Smooth muscle cell (in vitro differentiated cells): ENCODE measurements at regions not wholly inside any gene's neighbourhood (a gene's known extent, or its start where the extent isn't known, plus 50 kb on each side); places are given as distances from the start of the nearest gene placed in this dataset.

Source experiments
- DNase-seq: peaks from one replicate; lab custom pipeline; 2025; ENCODE audit not compliant: unreplicated experiment; lab: John Stamatoyannopoulos, UW
- H2AFZ ChIP-seq: fragments of 200-600 bp; sonication (generic); 2 replicates; pipeline ENCODE4 v1.6.0; 2016; ENCODE audit warnings: antibody characterized with exemption, low read depth, mild to moderate bottlenecking
- H3F3A ChIP-seq: fragments of 200-600 bp; sonication (generic); 2 replicates; pipeline ENCODE4 v1.6.0; 2017; ENCODE audit warnings: antibody characterized with exemption, low read depth
- H3K27ac ChIP-seq: fragments of 200-600 bp; sonication (generic); 2 replicates; pipeline ENCODE4 v1.5.1; 2016; ENCODE audit warnings: low read depth, mild to moderate bottlenecking
- H3K27me3 ChIP-seq: fragments of 200-600 bp; sonication (generic); 2 replicates; pipeline ENCODE4 v1.6.1; 2016; ENCODE audit warnings: low read depth, mild to moderate bottlenecking
- H3K36me3 ChIP-seq: fragments of 200-600 bp; sonication (generic); 2 replicates; pipeline ENCODE4 v1.5.1; 2016; ENCODE audit warnings: low read depth
- H3K4me1 ChIP-seq: fragments of 200-600 bp; sonication (generic); 2 replicates; pipeline ENCODE4 v1.5.1; 2016; ENCODE audit warnings: low read depth
- H3K4me2 ChIP-seq: fragments of 200-600 bp; sonication (generic); 2 replicates; pipeline ENCODE4 v1.6.0; 2016; ENCODE audit warnings: mild to moderate bottlenecking
- H3K4me3 ChIP-seq: fragments of 200-600 bp; sonication (generic); 2 replicates; pipeline ENCODE4 v1.5.1; 2016; ENCODE audit warnings: mild to moderate bottlenecking
- H3K79me2 ChIP-seq: fragments of 200-600 bp; sonication (generic); 2 replicates; pipeline ENCODE4 v1.6.0; 2016; ENCODE audit warnings: low read depth, mild to moderate bottlenecking
- H3K9ac ChIP-seq: fragments of 200-600 bp; sonication (generic); 2 replicates; pipeline ENCODE4 v1.6.0; 2016; ENCODE audit warnings: low read depth
- H3K9me3 ChIP-seq: fragments of 200-600 bp; sonication (generic); replicated peaks from 2 replicates; pipeline ENCODE4 v1.5.1; 2016; ENCODE audit warnings: low read depth
- H4K20me1 ChIP-seq: fragments of 200-600 bp; sonication (generic); 2 replicates; pipeline ENCODE4 v1.6.0; 2016; ENCODE audit warnings: low read depth
- CTCF ChIP-seq: fragments of 200-600 bp; sonication (generic); IDR thresholded peaks from 2 replicates; pipeline ENCODE4 v1.5.1; 2017; ENCODE audit warnings: borderline replicate concordance, mild to moderate bottlenecking, antibody characterized with exemption; ENCODE audit not compliant: insufficient read depth, poor library complexity, severe bottlenecking
- WGBS: methylation state at CpG from one replicate; pipeline ENCODE4 v1.1.7; 2016; ENCODE audit warnings: low lambda C conversion rate; 5-methylcytosine and 5-hydroxymethylcytosine counted together

GRCh38 chr3:27585429-27585828 is 101.2 kb upstream of the SLC4A7 start:
- H3K4me2 ChIP-seq, result no peak overlapping the region
- H3F3A ChIP-seq, result peaks cover 10% of the 10 kb centered on the region
- 66% methylated on average over 3 of the region's 3 CpGs for WGBS
- peaks cover 11% of the 10 kb centered on the region for H3K4me1 ChIP-seq
- H3K4me3 ChIP-seq, result no peak overlapping the region
- H3K79me2 ChIP-seq, result no peaks in the 10 kb centered on the region
- H2AFZ ChIP-seq, result no peak overlapping the region
- H4K20me1 ChIP-seq, result no peaks in the 10 kb centered on the region
- H3K36me3 ChIP-seq, result no peaks in the 10 kb centered on the region
- DNase-seq, result no peak
- H3K9ac ChIP-seq, result no peak overlapping the region
- no peak overlapping the region for H3K27ac ChIP-seq
- H3K27me3 ChIP-seq, result no peaks in the 10 kb centered on the region
- no peaks in the 10 kb centered on the region for H3K9me3 ChIP-seq
- TF ChIP-seq CTCF, result no peak

- Histone ChIP-seq H3K9ac (no peak overlapping the region), H3F3A (peaks cover 5% of the 10 kb centered on the region), H3K4me2 (no peak overlapping the region), H3K27ac (no peak overlapping the region), H3K36me3 (no peaks in the 10 kb centered on the region), H3K4me3 (no peak overlapping the region), H3K27me3 (no peaks in the 10 kb centered on the region), H4K20me1 (no peaks in the 10 kb centered on the region), H3K9me3 (no peaks in the 10 kb centered on the region), H3K79me2 (no peaks in the 10 kb centered on the region), H2AFZ (no peak overlapping the region), H3K4me1 (peaks cover 6% of the 10 kb centered on the region)
- 66% methylated on average over 2 of the region's 2 CpGs for WGBS
- no peak for TF ChIP-seq CTCF
- DNase-seq, result no peak
These were observed 100.7 kb upstream of the SLC4A7 start for GRCh38 chr3:27584874-27585273.

GRCh38 chr3:27581852-27582251 is 97.7 kb upstream of the SLC4A7 start:
- Histone ChIP-seq H3K27me3 (no peaks in the 10 kb centered on the region), H3K4me3 (no peak overlapping the region), H3K27ac (no peak overlapping the region), H3K36me3 (no peaks in the 10 kb centered on the region), H4K20me1 (no peaks in the 10 kb centered on the region), H3K4me1 (no peaks in the 10 kb centered on the region), H3K79me2 (no peaks in the 10 kb centered on the region), H3F3A (no peaks in the 10 kb centered on the region), H2AFZ (no peak overlapping the region), H3K9ac (no peak overlapping the region), H3K9me3 (no peaks in the 10 kb centered on the region), H3K4me2 (no peak overlapping the region)
- TF ChIP-seq CTCF, result no peak
- WGBS, result 80% methylated on average over 3 of the region's 3 CpGs
- no peak for DNase-seq

DNA sequence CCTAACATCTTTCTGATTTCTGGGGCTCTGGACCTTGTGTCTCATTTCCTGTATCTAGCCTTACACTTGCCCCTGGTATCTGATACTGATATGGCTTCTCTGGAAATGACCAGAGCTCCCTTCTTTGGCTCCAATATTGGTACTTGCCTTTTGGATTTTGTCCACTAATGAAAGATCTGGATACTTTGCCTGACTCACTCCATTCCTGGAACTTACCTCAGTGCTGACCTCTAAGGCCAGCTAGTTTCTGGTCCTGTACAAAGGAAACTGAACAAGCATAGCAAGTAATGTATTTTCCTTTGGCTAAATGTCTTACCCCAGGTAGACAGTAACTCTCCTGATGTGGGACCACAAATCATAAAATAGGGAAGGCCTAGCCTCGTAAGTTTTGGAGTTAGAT is 93.8 kb upstream of the SLC4A7 start:
- no peaks in the 10 kb centered on the region for H3K9me3 ChIP-seq
- no peaks in the 10 kb centered on the region for H3K27me3 ChIP-seq
- H3K9ac ChIP-seq, result no peak overlapping the region
- H3K79me2 ChIP-seq, result no peaks in the 10 kb centered on the region
- no peak overlapping the region for H3K27ac ChIP-seq
- H3K4me3 ChIP-seq, result no peak overlapping the region
- no peaks in the 10 kb centered on the region for H3K4me1 ChIP-seq
- H2AFZ ChIP-seq, result no peak overlapping the region
- no peak overlapping the region for H3K4me2 ChIP-seq
- 97% methylated on average over 1 of the region's 1 CpG for WGBS
- TF ChIP-seq CTCF, result no peak
- no peaks in the 10 kb centered on the region for H3F3A ChIP-seq
- no peaks in the 10 kb centered on the region for H4K20me1 ChIP-seq
- DNase-seq, result no peak
- H3K36me3 ChIP-seq, result no peaks in the 10 kb centered on the region
